ENCODE measurements at regions not wholly inside any gene's neighbourhood (a gene's known extent, or its start where the extent isn't known, plus 50 kb on each side); places are given as distances from the start of the nearest gene placed in this dataset.

DNA sequence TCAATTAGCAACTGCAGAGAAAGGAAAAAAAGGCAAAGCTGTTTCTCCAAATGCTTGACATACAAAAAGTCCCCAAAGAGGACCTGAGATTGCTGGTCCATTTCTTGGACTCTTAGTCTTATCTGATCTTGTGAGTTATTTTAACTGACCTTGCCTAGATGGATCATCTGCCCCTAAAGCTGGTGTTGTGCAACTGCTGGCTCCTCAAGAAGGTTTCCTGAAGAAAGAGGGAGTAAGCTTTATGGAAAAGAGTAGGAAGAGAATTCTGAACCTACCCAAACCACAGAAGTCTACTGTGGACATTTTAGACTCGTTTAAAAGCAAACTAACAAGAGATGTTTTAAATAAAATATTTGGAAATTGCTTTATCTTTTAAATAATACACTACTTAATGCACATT, 140.0 kb upstream of the HS3ST3A1 start:
- TF ChIP-seq, protein P1, sequence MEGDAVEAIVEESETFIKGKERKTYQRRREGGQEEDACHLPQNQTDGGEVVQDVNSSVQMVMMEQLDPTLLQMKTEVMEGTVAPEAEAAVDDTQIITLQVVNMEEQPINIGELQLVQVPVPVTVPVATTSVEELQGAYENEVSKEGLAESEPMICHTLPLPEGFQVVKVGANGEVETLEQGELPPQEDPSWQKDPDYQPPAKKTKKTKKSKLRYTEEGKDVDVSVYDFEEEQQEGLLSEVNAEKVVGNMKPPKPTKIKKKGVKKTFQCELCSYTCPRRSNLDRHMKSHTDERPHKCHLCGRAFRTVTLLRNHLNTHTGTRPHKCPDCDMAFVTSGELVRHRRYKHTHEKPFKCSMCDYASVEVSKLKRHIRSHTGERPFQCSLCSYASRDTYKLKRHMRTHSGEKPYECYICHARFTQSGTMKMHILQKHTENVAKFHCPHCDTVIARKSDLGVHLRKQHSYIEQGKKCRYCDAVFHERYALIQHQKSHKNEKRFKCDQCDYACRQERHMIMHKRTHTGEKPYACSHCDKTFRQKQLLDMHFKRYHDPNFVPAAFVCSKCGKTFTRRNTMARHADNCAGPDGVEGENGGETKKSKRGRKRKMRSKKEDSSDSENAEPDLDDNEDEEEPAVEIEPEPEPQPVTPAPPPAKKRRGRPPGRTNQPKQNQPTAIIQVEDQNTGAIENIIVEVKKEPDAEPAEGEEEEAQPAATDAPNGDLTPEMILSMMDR (IDR thresholded peaks at IDR 0.05) = no peak
- TF ChIP-seq POLR2A (IDR thresholded peaks at IDR 0.05) = no peak

Data from gastroesophageal sphincter (tissue), 3 donors.